ENCODE measurements at regions not wholly inside any gene's neighbourhood (a gene's known extent, or its start where the extent isn't known, plus 50 kb on each side); places are given as distances from the start of the nearest gene placed in this dataset.

- peaks cover 7% of the 10 kb centered on the region for H3K4me1 Mint-ChIP-seq
- no peak for TF ChIP-seq CTCF (IDR thresholded peaks at IDR 0.05; ENCODE audit: unreplicated experiment in 3 of 3)
- peaks cover 2% of the 10 kb centered on the region for H3K9me3 Mint-ChIP-seq
- H3K27me3 Mint-ChIP-seq (ENCODE audit: low read depth) = peaks cover 37% of the 10 kb centered on the region
- no peak overlapping the region for H3K4me3 Mint-ChIP-seq
- no peak overlapping the region for H3K27ac Mint-ChIP-seq
- no peaks in the 10 kb centered on the region for H3K36me3 Mint-ChIP-seq (ENCODE audit: low read depth)
Measured at GRCh38 chr22:49087198-49087597, 740.5 kb downstream of the BRD1 start.

- peaks cover 37% of the 10 kb centered on the region for H3K27me3 Mint-ChIP-seq (ENCODE audit: low read depth)
- H3K4me1 Mint-ChIP-seq = peaks cover 7% of the 10 kb centered on the region
- no peak overlapping the region for H3K4me3 Mint-ChIP-seq
- no peaks in the 10 kb centered on the region for H3K36me3 Mint-ChIP-seq (ENCODE audit: low read depth)
- no peak for TF ChIP-seq CTCF (IDR thresholded peaks at IDR 0.05; ENCODE audit: unreplicated experiment in 3 of 3)
- H3K9me3 Mint-ChIP-seq = peaks cover 2% of the 10 kb centered on the region
- H3K27ac Mint-ChIP-seq = no peak overlapping the region
Measured at GRCh38 chr22:49086606-49087157, 741.0 kb downstream of the BRD1 start.

- H3K27ac Mint-ChIP-seq = no peak overlapping the region
- H3K36me3 Mint-ChIP-seq (ENCODE audit: low read depth) = no peaks in the 10 kb centered on the region
- no peak for TF ChIP-seq CTCF (IDR thresholded peaks at IDR 0.05; ENCODE audit: unreplicated experiment in 3 of 3)
- H3K4me3 Mint-ChIP-seq = no peak overlapping the region
- peaks cover 2% of the 10 kb centered on the region for H3K9me3 Mint-ChIP-seq
- peaks cover 7% of the 10 kb centered on the region for H3K4me1 Mint-ChIP-seq
- H3K27me3 Mint-ChIP-seq (ENCODE audit: low read depth) = peaks cover 34% of the 10 kb centered on the region
Measured at GRCh38 chr22:49086181-49086580, 741.5 kb downstream of the BRD1 start.

- Mint-ChIP-seq H3K9me3 (peaks cover 2% of the 10 kb centered on the region), H3K27ac (no peak overlapping the region), H3K4me3 (no peak overlapping the region), H3K4me1 (peaks cover 7% of the 10 kb centered on the region), H3K27me3 (ENCODE audit: low read depth) (peaks cover 34% of the 10 kb centered on the region), H3K36me3 (ENCODE audit: low read depth) (no peaks in the 10 kb centered on the region)
- TF ChIP-seq CTCF (IDR thresholded peaks at IDR 0.05; ENCODE audit: unreplicated experiment in 3 of 3) = no peak
Measured at GRCh38 chr22:49084206-49084605, 743.5 kb downstream of the BRD1 start.

GRCh38 chr22:49083607-49084006 lies 744.1 kb downstream of the BRD1 start:
- Mint-ChIP-seq H3K9me3 (peaks cover 2% of the 10 kb centered on the region), H3K27ac (no peak overlapping the region), H3K36me3 (ENCODE audit: low read depth) (no peaks in the 10 kb centered on the region), H3K27me3 (ENCODE audit: low read depth) (peaks cover 33% of the 10 kb centered on the region), H3K4me1 (peaks cover 7% of the 10 kb centered on the region), H3K4me3 (no peak overlapping the region)
- TF ChIP-seq CTCF (IDR thresholded peaks at IDR 0.05; ENCODE audit: unreplicated experiment in 3 of 3) = no peak

- H3K27ac Mint-ChIP-seq = no peak overlapping the region
- no peaks in the 10 kb centered on the region for H3K36me3 Mint-ChIP-seq (ENCODE audit: low read depth)
- H3K4me1 Mint-ChIP-seq = peaks cover 6% of the 10 kb centered on the region
- H3K4me3 Mint-ChIP-seq = no peak overlapping the region
- peaks cover 2% of the 10 kb centered on the region for H3K9me3 Mint-ChIP-seq
- H3K27me3 Mint-ChIP-seq (ENCODE audit: low read depth) = peaks cover 29% of the 10 kb centered on the region
- no peak for TF ChIP-seq CTCF (IDR thresholded peaks at IDR 0.05; ENCODE audit: unreplicated experiment in 3 of 3)
Measured at GRCh38 chr22:49082451-49082850, 745.2 kb downstream of the BRD1 start.

All from nephron (organoid).